ENCODE measurements at regions not wholly inside any gene's neighbourhood (a gene's known extent, or its start where the extent isn't known, plus 50 kb on each side); places are given as distances from the start of the nearest gene placed in this dataset.

GRCh38 chr3:144431134-144431533, 459.5 kb downstream of the DIPK2A start:
- ATAC-seq = no peak
- no peak for DNase-seq
- no peaks in the 10 kb centered on the region for H3K27me3 ChIP-seq
- no peaks in the 10 kb centered on the region for H3K9me3 ChIP-seq
- no peak for TF ChIP-seq POLR2A (IDR thresholded peaks at IDR 0.05)
- TF ChIP-seq, protein P1, sequence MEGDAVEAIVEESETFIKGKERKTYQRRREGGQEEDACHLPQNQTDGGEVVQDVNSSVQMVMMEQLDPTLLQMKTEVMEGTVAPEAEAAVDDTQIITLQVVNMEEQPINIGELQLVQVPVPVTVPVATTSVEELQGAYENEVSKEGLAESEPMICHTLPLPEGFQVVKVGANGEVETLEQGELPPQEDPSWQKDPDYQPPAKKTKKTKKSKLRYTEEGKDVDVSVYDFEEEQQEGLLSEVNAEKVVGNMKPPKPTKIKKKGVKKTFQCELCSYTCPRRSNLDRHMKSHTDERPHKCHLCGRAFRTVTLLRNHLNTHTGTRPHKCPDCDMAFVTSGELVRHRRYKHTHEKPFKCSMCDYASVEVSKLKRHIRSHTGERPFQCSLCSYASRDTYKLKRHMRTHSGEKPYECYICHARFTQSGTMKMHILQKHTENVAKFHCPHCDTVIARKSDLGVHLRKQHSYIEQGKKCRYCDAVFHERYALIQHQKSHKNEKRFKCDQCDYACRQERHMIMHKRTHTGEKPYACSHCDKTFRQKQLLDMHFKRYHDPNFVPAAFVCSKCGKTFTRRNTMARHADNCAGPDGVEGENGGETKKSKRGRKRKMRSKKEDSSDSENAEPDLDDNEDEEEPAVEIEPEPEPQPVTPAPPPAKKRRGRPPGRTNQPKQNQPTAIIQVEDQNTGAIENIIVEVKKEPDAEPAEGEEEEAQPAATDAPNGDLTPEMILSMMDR (IDR thresholded peaks at IDR 0.05) = no peak
- H3K36me3 ChIP-seq (replicated peaks in 1 of 2; ENCODE audit: insufficient read depth in 1 of 2, low read depth in 2 of 2) = no peaks in the 10 kb centered on the region
- H3K4me1 ChIP-seq = no peaks in the 10 kb centered on the region
- no peak overlapping the region for H3K4me3 ChIP-seq
- intact Hi-C loops (cut with DNase I) = no loop called here
- no peak overlapping the region for H3K27ac ChIP-seq

DNA sequence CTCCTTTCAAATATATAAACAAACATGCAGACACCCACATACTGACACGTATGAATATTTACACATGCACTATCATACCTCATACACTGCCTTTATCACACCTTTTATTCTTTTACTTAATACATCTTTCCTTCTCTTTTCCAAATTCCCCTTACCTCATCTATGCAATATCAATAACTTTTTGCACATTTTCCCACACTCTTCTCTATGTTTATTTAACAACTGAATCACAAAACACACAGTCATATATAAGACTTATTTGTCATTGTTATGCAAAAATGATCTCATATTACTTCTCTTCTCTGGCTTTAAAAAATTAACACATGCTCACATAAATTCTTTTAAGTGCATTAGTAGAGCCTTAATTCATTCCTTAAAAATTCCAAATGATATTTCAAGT, 461.4 kb downstream of the DIPK2A start:
- WGBS, 2 donors = 51 to 61% methylated on average over 1 of the region's 1 CpG
- intact Hi-C loops (cut with DNase I) = no loop called here
- Histone ChIP-seq H3K9me3 (no peaks in the 10 kb centered on the region), H3K4me1 (no peaks in the 10 kb centered on the region), H3K36me3 (replicated peaks in 1 of 2; ENCODE audit: insufficient read depth in 1 of 2, low read depth in 2 of 2) (no peaks in the 10 kb centered on the region), H3K4me3 (no peak overlapping the region), H3K27me3 (no peaks in the 10 kb centered on the region), H3K27ac (no peak overlapping the region)
- no peak for TF ChIP-seq POLR2A (IDR thresholded peaks at IDR 0.05)
- TF ChIP-seq, protein P1 (IDR thresholded peaks at IDR 0.05) = no peak
- ATAC-seq (no peak), DNase-seq (no peak)

DNA sequence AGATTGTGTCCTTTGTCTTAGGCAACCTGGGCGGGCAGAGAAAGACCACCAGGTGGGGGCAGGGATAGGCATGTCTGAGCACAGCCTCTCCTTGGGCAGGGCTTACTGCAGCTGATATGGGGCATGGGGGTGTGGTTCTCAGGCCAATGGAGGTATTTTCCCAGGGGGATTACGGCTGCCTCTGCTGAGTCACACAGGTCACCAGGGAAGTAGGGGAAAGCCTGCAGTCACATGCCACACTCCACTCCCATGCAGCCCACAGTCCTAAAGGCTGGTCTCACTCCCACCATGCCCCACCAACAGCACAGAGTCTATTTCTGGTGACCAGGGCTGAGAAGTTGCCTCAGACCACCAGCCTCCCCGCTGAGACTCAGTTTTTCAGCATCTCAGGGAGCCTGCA, 466.4 kb downstream of the DIPK2A start:
- Histone ChIP-seq H3K36me3 (replicated peaks in 1 of 2; ENCODE audit: insufficient read depth in 1 of 2, low read depth in 2 of 2) (no peaks in the 10 kb centered on the region), H3K9me3 (no peaks in the 10 kb centered on the region), H3K27ac (no peak overlapping the region), H3K4me1 (no peaks in the 10 kb centered on the region), H3K4me3 (no peak overlapping the region), H3K27me3 (no peaks in the 10 kb centered on the region)
- 72 to 81% methylated on average over 3 of the region's 3 CpGs for WGBS, 2 donors
- TF ChIP-seq, protein P1 (IDR thresholded peaks at IDR 0.05) = no peak
- no peak for TF ChIP-seq POLR2A (IDR thresholded peaks at IDR 0.05)
- DNase-seq (no peak), ATAC-seq (no peak)
- intact Hi-C loops (cut with DNase I) = no loop called here

DNA sequence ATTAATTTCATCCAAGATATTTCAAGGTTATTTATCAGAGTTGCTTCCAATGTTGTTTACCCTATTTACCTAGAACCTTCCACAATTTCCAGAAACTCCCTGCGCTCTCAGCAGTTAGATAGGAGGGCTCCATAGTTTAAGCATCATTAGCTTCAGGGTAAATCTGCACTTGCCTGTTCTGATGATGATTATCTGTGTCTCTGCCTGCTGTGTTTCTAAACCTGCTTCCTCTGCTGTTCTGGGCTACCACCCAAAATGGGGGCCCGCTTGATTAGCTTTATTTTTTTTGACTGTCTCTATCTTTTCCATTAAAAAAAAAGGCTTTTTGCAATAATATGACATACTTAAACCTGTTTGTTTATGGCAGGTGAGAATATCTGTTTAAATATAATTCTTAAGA, 472.4 kb downstream of the DIPK2A start:
- no peak for ATAC-seq
- H3K9me3 ChIP-seq = no peaks in the 10 kb centered on the region
- TF ChIP-seq POLR2A (IDR thresholded peaks at IDR 0.05) = no peak
- TF ChIP-seq, protein P1 (IDR thresholded peaks at IDR 0.05) = no peak
- intact Hi-C loops (cut with DNase I) = no loop called here
- no peak overlapping the region for H3K4me3 ChIP-seq
- H3K27me3 ChIP-seq = no peaks in the 10 kb centered on the region
- no peaks in the 10 kb centered on the region for H3K4me1 ChIP-seq
- WGBS, 2 donors = 84 to 93% methylated on average over 2 of the region's 2 CpGs
- no peak for DNase-seq
- H3K36me3 ChIP-seq (replicated peaks in 1 of 2; ENCODE audit: insufficient read depth in 1 of 2, low read depth in 2 of 2) = no peaks in the 10 kb centered on the region
- no peak overlapping the region for H3K27ac ChIP-seq

DNA sequence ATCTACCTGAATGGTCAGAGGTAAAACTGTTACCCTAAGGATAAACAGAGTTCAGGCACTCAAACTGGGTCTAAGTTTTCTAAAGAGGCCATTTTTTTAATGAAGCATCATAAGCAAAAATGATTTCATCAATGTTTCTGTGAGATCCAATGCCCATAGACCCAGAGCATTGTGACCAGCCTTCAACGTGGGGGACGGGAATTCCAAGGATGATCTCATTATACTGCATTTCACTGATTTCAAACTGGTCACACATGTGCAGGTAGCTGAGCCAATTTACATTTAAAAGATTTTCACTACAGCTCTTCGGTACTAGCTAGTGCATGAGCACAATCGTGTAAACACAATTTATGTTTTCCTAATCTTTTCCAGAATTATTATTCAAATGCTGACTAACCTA, 472.9 kb downstream of the DIPK2A start:
- TF ChIP-seq, protein P1 (IDR thresholded peaks at IDR 0.05) = no peak
- no peaks in the 10 kb centered on the region for H3K36me3 ChIP-seq (replicated peaks in 1 of 2; ENCODE audit: insufficient read depth in 1 of 2, low read depth in 2 of 2)
- no peak overlapping the region for H3K4me3 ChIP-seq
- H3K27ac ChIP-seq = no peak overlapping the region
- DNase-seq (no peak), ATAC-seq (no peak)
- H3K9me3 ChIP-seq = no peaks in the 10 kb centered on the region
- no peaks in the 10 kb centered on the region for H3K4me1 ChIP-seq
- WGBS, 2 donors = 72 to 74% methylated on average over 4 of the region's 4 CpGs
- no peaks in the 10 kb centered on the region for H3K27me3 ChIP-seq
- intact Hi-C loops (cut with DNase I) = no loop called here

Data from body of pancreas (tissue), 4 donors.